GM12878 (cell line): ENCODE measurements at regions not wholly inside any gene's neighbourhood (a gene's known extent, or its start where the extent isn't known, plus 50 kb on each side); places are given as distances from the start of the nearest gene placed in this dataset.

Experiments
- MTA3 ChIP-seq: IDR thresholded peaks from 2 replicates; pipeline ENCODE4 v1.6.1; 2012; ENCODE audit warnings: low read length, inconsistent platforms, borderline replicate concordance
- SPI1 ChIP-seq: IDR thresholded peaks from 2 replicates; pipeline ENCODE4 v1.6.1; 2011; ENCODE audit warnings: low read depth, mild to moderate bottlenecking, low read length, moderate library complexity, borderline replicate concordance; ENCODE audit not compliant: insufficient read depth
- TAF1 ChIP-seq: IDR thresholded peaks from 2 replicates; pipeline ENCODE4 v1.6.1; 2011; ENCODE audit warnings: mild to moderate bottlenecking, low read depth, low read length, borderline replicate concordance

DNA sequence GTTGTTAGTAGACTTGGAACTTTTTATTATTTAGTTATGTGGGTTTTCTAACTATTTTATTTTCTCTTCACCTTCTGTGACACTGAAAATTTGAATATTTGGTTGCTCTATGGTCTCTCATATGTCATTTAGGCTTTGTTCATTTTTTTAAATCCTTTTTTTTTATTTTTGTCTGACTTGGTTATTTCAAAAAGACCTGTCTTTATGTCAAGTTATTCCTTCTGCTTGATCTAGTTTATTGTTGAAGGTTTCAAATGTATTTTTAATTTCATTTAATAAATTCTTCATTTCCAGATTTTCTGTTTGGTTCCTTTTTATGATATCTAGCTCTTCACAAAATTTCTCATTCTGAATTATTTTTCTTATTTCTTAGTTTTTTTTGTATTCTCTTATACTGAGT, 160.6 kb upstream of the ATP5MC3 start:
- TF ChIP-seq MTA3, result no peak
- TF ChIP-seq SPI1, result no peak
- no peak for TF ChIP-seq TAF1
